ENCODE measurements at regions not wholly inside any gene's neighbourhood (a gene's known extent, or its start where the extent isn't known, plus 50 kb on each side); places are given as distances from the start of the nearest gene placed in this dataset.
"Not testable (repeated sequence)": the region's sequence is repeated elsewhere in the genome, so short reads cannot be mapped to it uniquely, and the experiment has no call there.

GRCh38 chr12:97616946-97617345 lies 154.3 kb downstream of the RMST start:
- DNase-seq: no peak
- Mint-ChIP-seq H3K4me1 (no peaks in the 10 kb centered on the region), H3K36me3 (no peaks in the 10 kb centered on the region), H3K27me3 (no peaks in the 10 kb centered on the region), H3K4me3 (no peak overlapping the region), H3K27ac (no peak overlapping the region), H3K9me3 (ENCODE audit: low read depth) (peaks cover 2% of the 10 kb centered on the region)
- CTCF ChIA-PET: no interaction called here
- ATAC-seq: no peak

DNA sequence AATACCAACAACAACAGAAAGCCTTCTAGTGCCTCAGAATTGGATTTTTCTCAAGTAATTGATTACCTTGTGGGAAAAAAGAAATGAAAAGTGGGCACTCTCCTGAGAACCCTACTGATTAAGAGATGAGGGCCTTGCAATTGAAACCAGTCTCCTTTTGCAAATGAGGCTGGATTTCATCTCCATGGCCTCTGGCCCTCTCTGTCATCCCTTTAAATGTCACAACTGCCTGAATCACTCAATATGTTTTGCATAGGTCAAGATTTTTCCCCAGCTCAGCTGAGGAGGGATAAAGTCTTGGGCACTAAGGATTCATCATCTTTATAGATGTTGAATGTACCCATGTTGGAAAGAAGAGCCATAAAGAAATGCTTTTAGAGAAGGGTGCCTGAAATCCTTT lies 166.4 kb downstream of the RMST start:
- Mint-ChIP-seq H3K36me3 (no peaks in the 10 kb centered on the region), H3K4me3 (no peak overlapping the region), H3K4me1 (no peaks in the 10 kb centered on the region), H3K27me3 (no peaks in the 10 kb centered on the region), H3K9me3 (ENCODE audit: low read depth) (no peaks in the 10 kb centered on the region), H3K27ac (no peak overlapping the region)
- DNase-seq (no peak), ATAC-seq (no peak)
- CTCF ChIA-PET: no interaction called here

DNA sequence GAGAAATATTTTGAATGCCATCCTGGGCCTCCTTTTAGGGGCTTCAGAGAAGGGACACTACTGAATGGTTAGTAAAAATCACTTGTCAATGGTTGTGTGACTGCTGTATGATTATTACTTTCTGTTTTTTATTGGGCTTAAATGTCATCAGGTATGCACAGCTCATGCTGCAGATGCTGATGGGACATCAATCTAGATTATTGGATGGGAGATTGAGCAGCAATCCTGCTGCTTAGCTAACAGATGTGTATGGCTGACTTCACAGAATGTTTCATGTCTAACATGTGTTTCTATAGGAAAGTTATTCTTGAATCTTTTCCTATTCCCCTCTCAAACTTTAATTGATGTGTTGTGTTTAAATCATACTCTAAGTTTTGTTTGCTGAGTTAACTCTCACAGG lies 166.8 kb downstream of the RMST start:
- Mint-ChIP-seq H3K36me3 (no peaks in the 10 kb centered on the region), H3K4me1 (no peaks in the 10 kb centered on the region), H3K9me3 (ENCODE audit: low read depth) (no peaks in the 10 kb centered on the region), H3K4me3 (no peak overlapping the region), H3K27me3 (no peaks in the 10 kb centered on the region), H3K27ac (no peak overlapping the region)
- no peak for ATAC-seq
- no peak for DNase-seq
- CTCF ChIA-PET: no interaction called here

GRCh38 chr12:97630356-97630755 lies 167.8 kb downstream of the RMST start:
- Mint-ChIP-seq H3K36me3 (no peaks in the 10 kb centered on the region), H3K27ac (no peak overlapping the region), H3K9me3 (ENCODE audit: low read depth) (peaks cover 3% of the 10 kb centered on the region), H3K27me3 (no peaks in the 10 kb centered on the region), H3K4me1 (no peaks in the 10 kb centered on the region), H3K4me3 (no peak overlapping the region)
- CTCF ChIA-PET: no interaction called here
- DNase-seq (no peak), ATAC-seq (no peak)

- peaks cover 4% of the 10 kb centered on the region for H3K9me3 Mint-ChIP-seq (ENCODE audit: low read depth)
- H3K27ac Mint-ChIP-seq: no peak overlapping the region
- CTCF ChIA-PET: no interaction called here
- ATAC-seq (no peak), DNase-seq (no peak)
- no peaks in the 10 kb centered on the region for H3K4me1 Mint-ChIP-seq
- H3K4me3 Mint-ChIP-seq: no peak overlapping the region
- no peaks in the 10 kb centered on the region for H3K27me3 Mint-ChIP-seq
- no peaks in the 10 kb centered on the region for H3K36me3 Mint-ChIP-seq
Observed at GRCh38 chr12:97630875-97631274, 168.3 kb downstream of the RMST start.

DNA sequence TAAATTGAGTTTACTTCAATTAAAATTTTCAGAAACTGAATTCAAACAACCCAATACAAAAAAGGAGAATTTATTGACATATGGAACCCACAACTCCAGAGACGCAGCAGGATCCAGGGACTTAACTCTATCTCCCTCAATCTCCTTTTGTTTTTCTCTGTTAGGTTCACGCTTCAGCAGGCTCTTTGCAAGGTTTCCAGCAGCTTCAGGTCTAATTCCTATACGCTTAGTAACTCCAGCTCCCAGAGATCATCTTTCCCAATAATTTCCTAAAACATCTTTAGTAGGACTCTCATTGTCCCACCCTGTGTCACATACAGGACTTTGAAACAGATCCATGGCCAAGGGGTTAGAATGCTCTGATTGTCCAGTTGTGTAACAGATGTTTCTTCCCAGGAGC lies 175.2 kb downstream of the RMST start:
- no peak overlapping the region for H3K27ac Mint-ChIP-seq
- no peak for DNase-seq
- no peak overlapping the region for H3K4me3 Mint-ChIP-seq
- CTCF ChIA-PET: no interaction called here
- H3K4me1 Mint-ChIP-seq: no peaks in the 10 kb centered on the region
- no peak for ATAC-seq
- no peaks in the 10 kb centered on the region for H3K27me3 Mint-ChIP-seq
- no peaks in the 10 kb centered on the region for H3K36me3 Mint-ChIP-seq
- peaks cover 4% of the 10 kb centered on the region for H3K9me3 Mint-ChIP-seq (ENCODE audit: low read depth)

DNA sequence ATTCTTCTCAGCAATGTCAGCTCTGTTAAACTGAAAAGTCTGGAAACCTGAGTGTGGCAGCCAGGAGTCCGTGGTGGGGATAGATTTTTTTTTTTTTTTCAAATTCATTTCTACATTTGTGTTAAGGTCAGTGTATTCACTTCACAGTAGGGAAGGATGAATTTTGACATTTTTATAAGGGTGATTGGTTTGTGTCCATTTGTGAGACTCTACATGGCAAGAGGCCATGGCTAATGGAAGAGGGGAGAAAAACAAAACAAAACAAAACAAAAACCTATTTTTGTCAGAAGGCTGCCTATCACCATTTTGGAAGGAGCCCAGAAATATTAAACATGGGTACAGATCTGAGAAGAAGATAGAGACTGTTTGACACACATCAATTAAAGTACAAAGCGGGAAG lies 176.1 kb downstream of the RMST start:
- no peaks in the 10 kb centered on the region for H3K4me1 Mint-ChIP-seq
- ATAC-seq (no peak), DNase-seq (no peak)
- H3K36me3 Mint-ChIP-seq: no peaks in the 10 kb centered on the region
- H3K9me3 Mint-ChIP-seq (ENCODE audit: low read depth): peaks cover 4% of the 10 kb centered on the region
- no peak overlapping the region for H3K4me3 Mint-ChIP-seq
- CTCF ChIA-PET: no interaction called here
- no peaks in the 10 kb centered on the region for H3K27me3 Mint-ChIP-seq
- no peak overlapping the region for H3K27ac Mint-ChIP-seq

- Mint-ChIP-seq H3K4me1 (no peaks in the 10 kb centered on the region), H3K9me3 (ENCODE audit: low read depth) (peaks cover 4% of the 10 kb centered on the region), H3K27ac (no peak overlapping the region), H3K36me3 (no peaks in the 10 kb centered on the region), H3K27me3 (no peaks in the 10 kb centered on the region), H3K4me3 (no peak overlapping the region)
- no peak for DNase-seq
- ATAC-seq: no peak
- CTCF ChIA-PET: no interaction called here
Observed at GRCh38 chr12:97639702-97640101, 177.1 kb downstream of the RMST start.

- Mint-ChIP-seq H3K4me3 (no peak overlapping the region), H3K36me3 (no peaks in the 10 kb centered on the region), H3K27me3 (no peaks in the 10 kb centered on the region), H3K4me1 (no peaks in the 10 kb centered on the region), H3K27ac (no peak overlapping the region), H3K9me3 (ENCODE audit: low read depth) (no peaks in the 10 kb centered on the region)
- ATAC-seq (no peak), DNase-seq (no peak)
- CTCF ChIA-PET: no interaction called here
Observed at GRCh38 chr12:97640826-97641225, 178.2 kb downstream of the RMST start.

GRCh38 chr12:97642911-97643310 lies 180.3 kb downstream of the RMST start:
- no peak for ATAC-seq

DNA sequence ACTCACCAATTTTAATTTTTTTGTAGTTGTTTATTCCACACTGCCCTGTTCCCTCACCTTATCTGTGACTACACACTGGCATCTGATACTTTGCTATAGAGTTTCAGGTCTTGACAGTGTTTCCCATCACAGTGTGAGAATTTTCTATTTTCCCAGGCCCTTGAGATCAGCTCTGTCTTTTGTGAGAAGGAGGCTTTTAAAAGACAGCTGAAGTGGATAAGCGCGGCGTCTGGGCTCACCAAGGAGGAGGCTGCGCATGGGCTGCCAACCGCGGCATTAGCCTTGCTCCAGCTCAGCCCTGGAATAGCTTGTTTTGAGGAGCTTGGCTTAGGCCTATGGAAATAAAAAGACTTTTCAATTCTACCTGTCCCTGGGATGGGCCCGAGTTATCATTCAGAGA lies 181.3 kb downstream of the RMST start:
- H3K27ac Mint-ChIP-seq: no peak overlapping the region
- no peak for DNase-seq
- CTCF ChIA-PET: no interaction called here
- H3K27me3 Mint-ChIP-seq: no peaks in the 10 kb centered on the region
- H3K4me1 Mint-ChIP-seq: no peaks in the 10 kb centered on the region
- ATAC-seq: no peak
- H3K9me3 Mint-ChIP-seq (ENCODE audit: low read depth): no peaks in the 10 kb centered on the region
- H3K4me3 Mint-ChIP-seq: no peak overlapping the region
- no peaks in the 10 kb centered on the region for H3K36me3 Mint-ChIP-seq

More at GRCh38 chr12:97642911-97643310, 180.3 kb downstream of the RMST start:
- H3K9me3 Mint-ChIP-seq (ENCODE audit: low read depth): no peaks in the 10 kb centered on the region
- H3K27ac Mint-ChIP-seq: no peak overlapping the region
- H3K27me3 Mint-ChIP-seq: no peaks in the 10 kb centered on the region
- no peaks in the 10 kb centered on the region for H3K36me3 Mint-ChIP-seq
- no peak for DNase-seq
- H3K4me1 Mint-ChIP-seq: no peaks in the 10 kb centered on the region
- CTCF ChIA-PET: no interaction called here
- H3K4me3 Mint-ChIP-seq: no peak overlapping the region

GRCh38 chr12:97645726-97646125 lies 183.1 kb downstream of the RMST start:
- Mint-ChIP-seq H3K9me3 (ENCODE audit: low read depth) (no peaks in the 10 kb centered on the region), H3K27ac (no peak overlapping the region), H3K4me1 (no peaks in the 10 kb centered on the region), H3K36me3 (no peaks in the 10 kb centered on the region), H3K27me3 (no peaks in the 10 kb centered on the region), H3K4me3 (no peak overlapping the region)
- no peak for ATAC-seq
- CTCF ChIA-PET: no interaction called here
- no peak for DNase-seq

DNA sequence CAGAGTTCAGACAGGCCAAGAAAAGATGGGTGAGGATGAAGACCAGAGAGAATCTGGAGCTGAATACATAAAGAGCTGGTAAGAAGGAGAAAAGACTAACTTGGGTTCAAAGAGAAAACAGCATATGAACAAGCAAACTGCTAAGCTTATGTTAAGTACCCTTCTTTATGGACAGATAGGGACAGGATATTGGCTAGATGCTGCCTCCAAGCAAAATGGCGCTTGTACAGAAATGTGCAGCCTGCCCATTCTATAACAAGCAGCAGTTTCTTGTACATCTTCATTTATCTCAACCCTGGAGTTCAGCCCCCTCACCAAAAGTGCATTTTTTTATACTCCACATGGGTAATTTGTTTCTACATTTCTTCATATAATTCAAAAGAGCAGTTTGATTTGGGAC lies 184.5 kb downstream of the RMST start:
- no peaks in the 10 kb centered on the region for H3K36me3 Mint-ChIP-seq
- CTCF ChIA-PET: no interaction called here
- no peaks in the 10 kb centered on the region for H3K27me3 Mint-ChIP-seq
- ATAC-seq (no peak), DNase-seq (no peak)
- no peak overlapping the region for H3K27ac Mint-ChIP-seq
- H3K9me3 Mint-ChIP-seq (ENCODE audit: low read depth): no peaks in the 10 kb centered on the region
- H3K4me3 Mint-ChIP-seq: no peak overlapping the region
- H3K4me1 Mint-ChIP-seq: no peaks in the 10 kb centered on the region

GRCh38 chr12:97650242-97650641 lies 187.6 kb downstream of the RMST start:
- Mint-ChIP-seq H3K4me1 (no peaks in the 10 kb centered on the region), H3K27ac (no peak overlapping the region), H3K36me3 (no peaks in the 10 kb centered on the region), H3K4me3 (no peak overlapping the region), H3K9me3 (ENCODE audit: low read depth) (no peaks in the 10 kb centered on the region), H3K27me3 (no peaks in the 10 kb centered on the region)
- no peak for DNase-seq
- no peak for ATAC-seq
- CTCF ChIA-PET: no interaction called here

- H3K27me3 Mint-ChIP-seq; CTCF ChIA-PET; ATAC-seq; H3K27ac Mint-ChIP-seq; H3K9me3 Mint-ChIP-seq (ENCODE audit: low read depth); H3K4me1 Mint-ChIP-seq; H3K4me3 Mint-ChIP-seq; DNase-seq; H3K36me3 Mint-ChIP-seq: not testable (repeated sequence)
Observed at GRCh38 chr12:97656548-97656947, 193.9 kb downstream of the RMST start.
